Astrocyte of the cerebellum (primary cell): ENCODE measurements at regions not wholly inside any gene's neighbourhood (a gene's known extent, or its start where the extent isn't known, plus 50 kb on each side); places are given as distances from the start of the nearest gene placed in this dataset.
A peak's percentile ranks its signal among the peaks of the same experiment; 100 is the strongest.

Source experiments
- DNase-seq: peaks from one replicate; pipeline ENCODE4 v3.0.0-alpha.2; 2011; ENCODE audit warnings: low read depth
- H3K4me3 ChIP-seq: 2 replicates; pipeline ENCODE4 v1.5.1; 2011; ENCODE audit warnings: mild to moderate bottlenecking, low read depth, low read length, moderate library complexity
- CTCF ChIP-seq: IDR thresholded peaks from 2 replicates; pipeline ENCODE4 v1.5.1; 2012; ENCODE audit warnings: low read length, low read depth, moderate library complexity, mild to moderate bottlenecking; ENCODE audit errors: missing control alignments
- in situ Hi-C: cut with HindIII; loops from 2 replicates; pipeline ENCODE4 v1.10.0; 2017; ENCODE audit warnings: low sequenced_read_pairs

DNA sequence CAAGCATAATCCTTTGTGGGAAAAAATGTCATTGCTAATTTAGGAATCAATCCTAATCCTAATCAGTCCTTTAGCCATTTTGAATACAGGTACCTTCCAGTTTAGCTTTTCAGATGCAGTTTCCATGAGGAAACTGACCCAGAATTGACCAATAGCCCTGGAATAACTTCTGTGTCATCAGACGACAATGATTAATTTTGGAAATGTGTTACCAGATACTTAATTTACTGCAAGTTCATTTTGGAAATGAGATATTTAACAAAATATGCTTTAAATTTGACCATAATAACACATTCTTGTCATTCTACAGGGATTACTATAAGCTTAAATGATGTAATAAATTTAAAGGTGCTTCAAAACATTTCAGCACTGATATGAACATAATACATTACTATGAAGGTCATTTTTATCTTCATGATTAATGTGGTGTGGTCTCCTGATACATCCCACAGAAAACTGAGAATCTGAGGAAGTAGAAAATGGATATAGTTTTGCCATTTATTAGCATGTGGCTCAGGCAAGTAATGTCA lies 129.8 kb upstream of the SH3BP4 start:
- DNase-seq = no peak
- H3K4me3 ChIP-seq = no peak overlapping the region
- no peak for TF ChIP-seq CTCF
- in situ Hi-C loops = no loop called here

DNA sequence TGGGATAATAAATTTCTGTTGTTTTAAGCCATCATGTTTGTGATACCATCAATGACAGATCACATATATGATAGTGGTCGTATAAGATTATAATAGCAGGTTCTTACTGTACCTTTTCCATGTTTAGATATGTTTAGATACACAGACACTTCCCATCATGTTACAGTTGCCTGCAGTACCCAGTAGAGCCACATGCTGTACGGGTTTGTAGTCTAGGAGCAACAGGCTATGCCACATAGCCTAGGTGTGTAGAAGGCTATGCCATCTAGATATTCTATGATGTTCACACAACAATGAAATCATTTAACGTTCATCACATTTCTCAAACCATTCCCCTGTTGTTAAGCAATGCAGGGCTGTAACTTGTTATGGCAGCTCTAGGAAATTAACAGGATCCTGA lies 132.9 kb upstream of the SH3BP4 start:
- no peak for DNase-seq
- TF ChIP-seq CTCF = peak; percentile 15
- no peak overlapping the region for H3K4me3 ChIP-seq
- in situ Hi-C loops = no loop called here

- in situ Hi-C loops = no loop called here
- no peak overlapping the region for H3K4me3 ChIP-seq
- DNase-seq = no peak
- TF ChIP-seq CTCF = no peak
Measured at GRCh38 chr2:234816491-234816890, 135.3 kb upstream of the SH3BP4 start.

DNA sequence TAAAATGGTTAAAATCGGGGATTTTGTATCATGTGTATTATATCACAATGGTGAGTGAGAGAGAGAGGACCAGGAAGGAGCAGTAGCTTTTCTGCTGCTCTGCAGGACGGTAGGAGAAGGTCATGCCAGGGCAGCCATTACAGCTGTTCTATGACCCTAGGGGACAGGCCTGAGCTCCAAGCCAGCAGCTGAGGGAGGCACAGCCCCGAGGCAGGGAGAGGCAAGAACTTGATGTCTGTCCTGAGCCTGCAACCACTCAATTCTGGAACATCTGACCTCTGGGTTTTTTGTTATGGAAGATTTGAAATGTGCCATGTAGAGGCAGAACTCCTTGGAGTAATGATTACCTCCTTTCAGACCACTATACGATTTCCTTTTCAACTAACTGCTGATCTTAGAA lies 135.8 kb upstream of the SH3BP4 start:
- TF ChIP-seq CTCF = no peak
- H3K4me3 ChIP-seq = no peak overlapping the region
- DNase-seq = no peak
- in situ Hi-C loops = no loop called here

DNA sequence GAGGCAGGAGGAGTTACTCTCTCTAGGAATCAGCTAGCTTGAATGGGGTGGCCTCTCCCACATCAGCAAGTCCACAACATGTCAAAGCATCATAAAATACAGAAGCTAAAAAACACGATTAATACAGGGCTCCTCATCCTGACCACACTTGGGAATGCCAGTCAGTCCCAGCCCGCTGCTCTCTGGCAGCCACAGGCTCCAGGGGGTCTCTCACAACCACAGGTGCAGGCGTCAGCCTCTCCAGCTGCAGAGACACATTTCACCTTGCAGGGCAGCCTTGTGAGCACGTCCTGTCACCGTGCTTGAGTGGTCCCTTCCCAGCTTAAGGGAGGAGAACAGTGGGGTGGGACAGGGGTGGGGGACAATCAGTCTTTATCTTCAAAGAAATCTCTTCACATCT lies 137.4 kb upstream of the SH3BP4 start:
- no peak overlapping the region for H3K4me3 ChIP-seq
- in situ Hi-C loops = no loop called here
- no peak for DNase-seq
- TF ChIP-seq CTCF = no peak

DNA sequence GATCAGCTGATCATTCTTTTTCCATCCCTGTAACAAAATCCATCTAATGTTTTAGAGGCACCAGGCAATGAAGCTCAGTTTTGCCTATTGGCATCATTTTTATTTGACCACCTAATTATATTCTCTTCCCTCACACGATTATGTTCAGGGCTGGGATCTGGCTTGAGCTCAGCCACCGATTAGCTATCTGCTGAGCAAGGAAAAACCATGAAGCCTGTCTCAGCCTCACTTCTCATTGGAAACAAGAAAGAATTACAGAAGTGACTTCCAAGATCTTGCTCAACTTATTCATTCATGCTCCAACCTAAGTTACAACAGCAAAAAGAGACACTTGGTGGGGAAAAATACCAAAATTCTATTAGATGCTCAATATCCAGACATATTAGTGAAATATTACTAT lies 139.0 kb upstream of the SH3BP4 start:
- no peak overlapping the region for H3K4me3 ChIP-seq
- TF ChIP-seq CTCF = no peak
- in situ Hi-C loops = no loop called here
- DNase-seq = no peak

- H3K4me3 ChIP-seq = no peak overlapping the region
- DNase-seq = no peak
- in situ Hi-C loops = no loop called here
- no peak for TF ChIP-seq CTCF
Measured at GRCh38 chr2:234808907-234809306, 142.9 kb upstream of the SH3BP4 start.
